NCI-H748 (cell line): ENCODE measurements at regions not wholly inside any gene's neighbourhood (a gene's known extent, or its start where the extent isn't known, plus 50 kb on each side); places are given as distances from the start of the nearest gene placed in this dataset.
"Not testable (repeated sequence)": the region's sequence is repeated elsewhere in the genome, so short reads cannot be mapped to it uniquely, and the experiment has no call there.

Source experiments
- DNase-seq: peaks from one replicate; lab custom pipeline; 2025; ENCODE audit not compliant: unreplicated experiment; lab: John Stamatoyannopoulos, UW

GRCh38 chr2:235216901-235217300, 265.1 kb downstream of the SH3BP4 start:
- DNase-seq = no peak

- DNase-seq = no peak
These were observed 266.0 kb downstream of the SH3BP4 start for GRCh38 chr2:235217846-235218245.

GRCh38 chr2:235218486-235218907, 266.7 kb downstream of the SH3BP4 start:
- DNase-seq = no peak

GRCh38 chr2:235219048-235219447, 267.2 kb downstream of the SH3BP4 start:
- DNase-seq = no peak

GRCh38 chr2:235220331-235220730, 268.5 kb downstream of the SH3BP4 start:
- no peak for DNase-seq

GRCh38 chr2:235223011-235223410, 270.8 kb upstream of the AGAP1 start:
- no peak for DNase-seq

- no peak for DNase-seq
These were observed 269.4 kb upstream of the AGAP1 start for GRCh38 chr2:235224410-235224809.

- DNase-seq = no peak
These were observed 268.6 kb upstream of the AGAP1 start for GRCh38 chr2:235225261-235225660.

GRCh38 chr2:235227590-235227989, 266.3 kb upstream of the AGAP1 start:
- no peak for DNase-seq

GRCh38 chr2:235228422-235228821, 265.4 kb upstream of the AGAP1 start:
- DNase-seq = not testable (repeated sequence)

- no peak for DNase-seq
These were observed 264.6 kb upstream of the AGAP1 start for GRCh38 chr2:235229236-235229635.

GRCh38 chr2:235230821-235231601, 262.8 kb upstream of the AGAP1 start:
- peak; percentile 81 for DNase-seq

GRCh38 chr2:235232449-235233433, 261.1 kb upstream of the AGAP1 start:
- DNase-seq = no peak

- DNase-seq = no peak
These were observed 259.1 kb upstream of the AGAP1 start for GRCh38 chr2:235234736-235235135.

GRCh38 chr2:235235977-235236767, 257.7 kb upstream of the AGAP1 start:
- DNase-seq = no peak

- DNase-seq = no peak
These were observed 255.3 kb upstream of the AGAP1 start for GRCh38 chr2:235238537-235238936.

GRCh38 chr2:235240574-235240973, 253.3 kb upstream of the AGAP1 start:
- DNase-seq = no peak

- DNase-seq = no peak
These were observed 249.3 kb upstream of the AGAP1 start for GRCh38 chr2:235244255-235245220.

- no peak for DNase-seq
These were observed 246.8 kb upstream of the AGAP1 start for GRCh38 chr2:235247001-235247400.

- no peak for DNase-seq
These were observed 238.2 kb upstream of the AGAP1 start for GRCh38 chr2:235255693-235256092.
